Fibroblast of skin of left quadriceps (primary cell): ENCODE measurements at regions not wholly inside any gene's neighbourhood (a gene's known extent, or its start where the extent isn't known, plus 50 kb on each side); places are given as distances from the start of the nearest gene placed in this dataset.

Experiments used
- DNase-seq, 2 experiments: peaks; one replicate each; pipeline ENCODE4 v3.0.0-alpha.2; 2013; ENCODE audit warnings: low read depth in 2 of 2

- DNase-seq: no peak
Observed at GRCh38 chr4:146023334-146023967, 84.8 kb upstream of the ZNF827 start.

GRCh38 chr4:146022541-146022940, 83.9 kb upstream of the ZNF827 start:
- DNase-seq: no peak

- no peak for DNase-seq
Observed at GRCh38 chr4:146018247-146018646, 79.6 kb upstream of the ZNF827 start.

- no peak for DNase-seq
Observed at GRCh38 chr4:146004730-146005129, 66.1 kb upstream of the ZNF827 start.

- no peak for DNase-seq
Observed at GRCh38 chr4:145988628-145989027, 50.0 kb upstream of the ZNF827 start.
